GM21825 (cell line): ENCODE measurements at regions not wholly inside any gene's neighbourhood (a gene's known extent, or its start where the extent isn't known, plus 50 kb on each side); places are given as distances from the start of the nearest gene placed in this dataset.

ENCODE experiments used
- ATAC-seq: cut with Tn5 transposase; IDR thresholded peaks from one replicate; pipeline ENCODE4 v1.9.1; 2021; ENCODE audit warnings: mild to moderate bottlenecking, moderate library complexity; ENCODE audit not compliant: unreplicated experiment

- ATAC-seq, result no peak
Measured at GRCh38 chr4:26065833-26066232, 151.8 kb downstream of the SMIM20 start.

- ATAC-seq, result no peak
Measured at GRCh38 chr4:26067035-26067434, 153.0 kb downstream of the SMIM20 start.

GRCh38 chr4:26069218-26069617 is 155.2 kb downstream of the SMIM20 start:
- ATAC-seq, result peak; percentile 52

GRCh38 chr4:26071688-26072087 is 157.7 kb downstream of the SMIM20 start:
- no peak for ATAC-seq

GRCh38 chr4:26073886-26074560 is 160.0 kb downstream of the SMIM20 start:
- no peak for ATAC-seq

- ATAC-seq, result peak; percentile 68
Measured at GRCh38 chr4:26074712-26075430, 160.9 kb downstream of the SMIM20 start.

- peak; percentile 3 for ATAC-seq
Measured at GRCh38 chr4:26075583-26075982, 161.6 kb downstream of the SMIM20 start.

- ATAC-seq, result peak; percentile 82
Measured at GRCh38 chr4:26076000-26076587, 162.1 kb downstream of the SMIM20 start.

- ATAC-seq, result no peak
Measured at GRCh38 chr4:26076896-26077295, 162.9 kb downstream of the SMIM20 start.

GRCh38 chr4:26077756-26078155 is 163.7 kb downstream of the SMIM20 start:
- no peak for ATAC-seq

- no peak for ATAC-seq
Measured at GRCh38 chr4:26080870-26081628, 167.0 kb downstream of the SMIM20 start.

GRCh38 chr4:26081795-26082498 is 167.9 kb downstream of the SMIM20 start:
- ATAC-seq, result no peak

- no peak for ATAC-seq
Measured at GRCh38 chr4:26082565-26082964, 168.5 kb downstream of the SMIM20 start.

GRCh38 chr4:26083987-26084386 is 170.0 kb downstream of the SMIM20 start:
- peak; percentile 45 for ATAC-seq

GRCh38 chr4:26084414-26084813 is 170.4 kb downstream of the SMIM20 start:
- no peak for ATAC-seq

GRCh38 chr4:26085551-26085950 is 171.5 kb downstream of the SMIM20 start:
- no peak for ATAC-seq

- ATAC-seq, result no peak
Measured at GRCh38 chr4:26086621-26087441, 172.8 kb downstream of the SMIM20 start.

- ATAC-seq, result peak; percentile 80
Measured at GRCh38 chr4:26088433-26088928, 174.5 kb downstream of the SMIM20 start.

GRCh38 chr4:26093551-26093950 is 179.5 kb downstream of the SMIM20 start:
- ATAC-seq, result no peak

GRCh38 chr4:26094076-26094475 is 180.1 kb downstream of the SMIM20 start:
- ATAC-seq, result no peak
